Thyroid gland (tissue), 4 donors: ENCODE measurements at regions not wholly inside any gene's neighbourhood (a gene's known extent, or its start where the extent isn't known, plus 50 kb on each side); places are given as distances from the start of the nearest gene placed in this dataset.
A peak's percentile ranks its signal among the peaks of the same experiment; 100 is the strongest.
"Not testable (repeated sequence)": the region's sequence is repeated elsewhere in the genome, so short reads cannot be mapped to it uniquely, and the experiment has no call there.

Experiments used
- DNase-seq, 2 donors: peaks; one replicate each; pipeline ENCODE4 v3.0.0-alpha.2; 2019
- H3K27ac ChIP-seq, 3 donors: fragments of 200-600 bp; sonication (generic); 1 replicate in 2 of 3; 2 replicates in 1 of 3; pipeline ENCODE4 v1.5.1; 2016 to 2019; ENCODE audit warnings: mild to moderate bottlenecking in 1 of 3, moderate library complexity in 1 of 3
- H3K27me3 ChIP-seq: fragments of 200-600 bp; sonication (generic); one replicate; pipeline ENCODE4 v1.5.1; 2019
- H3K36me3 ChIP-seq, 2 donors: fragments of 200-600 bp; sonication (generic); one replicate each; pipeline ENCODE4 v1.5.1; 2016 to 2019
- H3K4me1 ChIP-seq, 2 donors: fragments of 200-600 bp; sonication (generic); one replicate each; pipeline ENCODE4 v1.5.1; 2017 to 2019
- H3K4me3 ChIP-seq, 3 donors: fragments of 200-600 bp; sonication (generic); replicated peaks in 1 of 3; 1 replicate in 2 of 3; 2 replicates in 1 of 3; pipeline ENCODE4 v1.5.1; 2016; ENCODE audit warnings: mild to moderate bottlenecking in 1 of 3
- H3K9me3 ChIP-seq: fragments of 200-600 bp; sonication (generic); one replicate; pipeline ENCODE4 v1.5.1; 2017
- POLR2A ChIP-seq, 2 donors: fragments of 450-650 bp; IDR thresholded peaks; one replicate each; pipeline ENCODE4 v1.6.1; 2017; ENCODE audit warnings: antibody characterized with exemption in 2 of 2, mild to moderate bottlenecking in 2 of 2, moderate library complexity in 1 of 2
- WGBS, 2 donors: methylation state at CpG; one replicate each; pipeline ENCODE4 v1.1.5; 2017; 5-methylcytosine and 5-hydroxymethylcytosine counted together
- intact Hi-C: fragments of 100-400 bp; cut with DNase I; formaldehyde crosslinking; loops from one replicate; pipeline ENCODE4 v1.15.1; 2023
- TF ChIP-seq, protein P1 (sequence below), 6 experiments: fragments of 200-600 bp in 3 of 6; fragments of 450-650 bp in 3 of 6; sonication (generic) in 3 of 6; IDR thresholded peaks; one replicate each; pipeline ENCODE4 v1.5.1; 2016 to 2019; ENCODE audit warnings: antibody characterized with exemption in 6 of 6, mild to moderate bottlenecking in 2 of 6, inconsistent platforms in 1 of 6, moderate library complexity in 1 of 6

DNA sequence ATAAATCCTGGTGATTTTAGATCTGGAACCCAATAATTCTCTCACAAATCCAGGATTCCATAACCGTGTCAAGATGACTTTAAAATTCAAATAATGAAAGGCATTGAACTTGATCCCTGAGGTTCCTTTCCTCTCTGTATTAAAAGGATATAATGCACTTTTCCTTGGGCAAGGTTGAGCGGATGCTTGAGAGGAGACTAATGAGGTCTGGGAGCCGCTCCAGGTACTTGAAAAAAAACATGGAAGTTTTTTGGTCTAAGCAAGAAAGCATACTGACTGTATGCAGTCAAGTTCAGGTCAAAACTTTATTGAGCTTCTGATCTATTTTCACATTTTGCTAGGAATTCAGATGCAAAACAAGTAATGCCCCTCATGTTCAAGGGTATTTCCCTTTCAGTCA, 318.5 kb downstream of the RAD51AP2 start:
- intact Hi-C loops: no loop called here
- WGBS, 2 donors: 19 to 23% methylated on average over 3 of the region's 3 CpGs
- no peaks in the 10 kb centered on the region for H3K27me3 ChIP-seq
- H3K4me3 ChIP-seq: no peak overlapping the region
- H3K36me3 ChIP-seq: no peaks in the 10 kb centered on the region
- peak; percentile 59 to 71 for DNase-seq
- peak overlapping the region in 2 of 3 donors; percentile 12 to 48 for H3K27ac ChIP-seq
- H3K9me3 ChIP-seq: no peaks in the 10 kb centered on the region
- H3K4me1 ChIP-seq: peaks cover 13% of the 10 kb centered on the region in 2 donors
- TF ChIP-seq POLR2A (IDR thresholded peaks at IDR 0.05): no peak

DNA sequence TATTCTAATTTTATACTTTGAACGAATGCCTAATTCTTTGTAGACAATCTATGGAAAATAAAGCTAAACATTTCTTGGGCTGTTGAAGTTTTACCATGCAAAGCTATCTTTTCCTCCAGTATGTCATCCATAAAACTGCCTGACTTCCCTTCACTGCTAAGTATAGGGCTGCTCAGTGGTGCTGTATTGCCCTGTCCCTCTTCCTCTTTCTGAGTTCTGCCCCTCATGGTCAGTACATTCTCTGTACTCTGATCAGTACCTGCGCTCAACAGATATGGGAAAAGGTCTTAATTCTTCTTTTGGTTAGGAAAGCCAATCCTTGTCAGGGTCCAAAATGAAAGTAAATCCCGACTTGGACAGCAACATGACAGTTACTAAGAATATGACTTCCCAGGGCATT, 321.9 kb downstream of the RAD51AP2 start:
- intact Hi-C loops: no loop called here
- no peak for TF ChIP-seq POLR2A (IDR thresholded peaks at IDR 0.05)
- TF ChIP-seq, protein P1, sequence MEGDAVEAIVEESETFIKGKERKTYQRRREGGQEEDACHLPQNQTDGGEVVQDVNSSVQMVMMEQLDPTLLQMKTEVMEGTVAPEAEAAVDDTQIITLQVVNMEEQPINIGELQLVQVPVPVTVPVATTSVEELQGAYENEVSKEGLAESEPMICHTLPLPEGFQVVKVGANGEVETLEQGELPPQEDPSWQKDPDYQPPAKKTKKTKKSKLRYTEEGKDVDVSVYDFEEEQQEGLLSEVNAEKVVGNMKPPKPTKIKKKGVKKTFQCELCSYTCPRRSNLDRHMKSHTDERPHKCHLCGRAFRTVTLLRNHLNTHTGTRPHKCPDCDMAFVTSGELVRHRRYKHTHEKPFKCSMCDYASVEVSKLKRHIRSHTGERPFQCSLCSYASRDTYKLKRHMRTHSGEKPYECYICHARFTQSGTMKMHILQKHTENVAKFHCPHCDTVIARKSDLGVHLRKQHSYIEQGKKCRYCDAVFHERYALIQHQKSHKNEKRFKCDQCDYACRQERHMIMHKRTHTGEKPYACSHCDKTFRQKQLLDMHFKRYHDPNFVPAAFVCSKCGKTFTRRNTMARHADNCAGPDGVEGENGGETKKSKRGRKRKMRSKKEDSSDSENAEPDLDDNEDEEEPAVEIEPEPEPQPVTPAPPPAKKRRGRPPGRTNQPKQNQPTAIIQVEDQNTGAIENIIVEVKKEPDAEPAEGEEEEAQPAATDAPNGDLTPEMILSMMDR (IDR thresholded peaks at IDR 0.05): no peak

DNA sequence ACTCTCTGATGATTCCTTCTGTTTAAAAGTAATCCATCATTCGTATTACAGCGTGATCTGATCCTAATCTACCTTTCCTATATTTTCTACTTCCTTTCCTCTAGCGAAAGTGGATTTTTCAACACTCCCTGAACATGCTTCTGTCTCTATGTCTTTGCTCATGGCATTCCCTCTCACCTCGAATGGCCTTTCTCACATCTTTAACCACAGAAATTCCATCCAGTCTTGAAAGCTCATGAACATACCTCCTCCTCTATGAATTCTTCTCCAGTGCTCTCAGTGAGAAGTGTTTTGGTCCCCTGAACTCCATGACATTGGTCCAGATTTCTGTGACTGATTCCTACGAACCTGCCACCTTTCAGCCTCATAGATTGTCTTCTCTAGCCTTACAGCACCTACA, 323.2 kb downstream of the RAD51AP2 start:
- Histone ChIP-seq H3K27me3 (no peaks in the 10 kb centered on the region), H3K27ac (no peak overlapping the region), H3K4me3 (no peak overlapping the region), H3K4me1 (peaks cover 10 to 11% of the 10 kb centered on the region in 2 donors), H3K36me3 (no peaks in the 10 kb centered on the region), H3K9me3 (no peaks in the 10 kb centered on the region)
- TF ChIP-seq POLR2A (IDR thresholded peaks at IDR 0.05): no peak
- TF ChIP-seq, protein P1 (IDR thresholded peaks at IDR 0.05): no peak
- 81 to 90% methylated on average over 5 of the region's 5 CpGs for WGBS, 2 donors
- DNase-seq: no peak
- intact Hi-C loops: no loop called here

More for the DNA sequence above, 321.9 kb downstream of the RAD51AP2 start:
- H3K27ac ChIP-seq: no peak overlapping the region
- H3K36me3 ChIP-seq: no peaks in the 10 kb centered on the region
- H3K27me3 ChIP-seq: no peaks in the 10 kb centered on the region
- no peak overlapping the region for H3K4me3 ChIP-seq
- DNase-seq: no peak
- H3K4me1 ChIP-seq: peaks cover 13% of the 10 kb centered on the region in 2 donors
- no peaks in the 10 kb centered on the region for H3K9me3 ChIP-seq
- 85 to 86% methylated on average over 3 of the region's 3 CpGs for WGBS, 2 donors

DNA sequence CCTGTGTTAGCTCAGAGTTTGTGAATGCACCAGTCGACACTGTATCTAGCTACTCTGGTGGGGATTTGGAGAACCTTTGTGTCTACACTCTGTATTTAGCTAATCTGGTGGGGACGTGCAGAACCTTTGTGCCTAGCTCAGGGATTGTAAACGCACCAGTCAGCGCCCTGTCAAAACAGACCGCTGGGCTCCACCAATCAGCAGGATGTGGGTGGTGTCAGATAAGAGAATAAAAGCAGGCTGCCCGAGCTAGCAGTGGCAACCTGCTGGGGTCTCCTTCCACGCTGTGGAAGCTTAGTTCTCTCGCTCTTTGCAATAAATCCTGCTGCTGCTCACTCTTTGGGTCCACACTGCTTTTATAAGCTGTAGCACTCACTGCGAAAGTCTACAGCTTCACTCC, 324.2 kb downstream of the RAD51AP2 start:
- TF ChIP-seq POLR2A (IDR thresholded peaks at IDR 0.05): no peak
- TF ChIP-seq, protein P1 (IDR thresholded peaks at IDR 0.05): no peak
- Histone ChIP-seq H3K4me1 (peaks cover 3% of the 10 kb centered on the region in 2 donors), H3K4me3 (no peak overlapping the region), H3K9me3 (no peaks in the 10 kb centered on the region), H3K36me3 (no peaks in the 10 kb centered on the region), H3K27ac (no peak overlapping the region), H3K27me3 (no peaks in the 10 kb centered on the region)
- 92 to 93% methylated on average over 9 of the region's 9 CpGs for WGBS, 2 donors
- DNase-seq: no peak
- intact Hi-C loops: no loop called here

DNA sequence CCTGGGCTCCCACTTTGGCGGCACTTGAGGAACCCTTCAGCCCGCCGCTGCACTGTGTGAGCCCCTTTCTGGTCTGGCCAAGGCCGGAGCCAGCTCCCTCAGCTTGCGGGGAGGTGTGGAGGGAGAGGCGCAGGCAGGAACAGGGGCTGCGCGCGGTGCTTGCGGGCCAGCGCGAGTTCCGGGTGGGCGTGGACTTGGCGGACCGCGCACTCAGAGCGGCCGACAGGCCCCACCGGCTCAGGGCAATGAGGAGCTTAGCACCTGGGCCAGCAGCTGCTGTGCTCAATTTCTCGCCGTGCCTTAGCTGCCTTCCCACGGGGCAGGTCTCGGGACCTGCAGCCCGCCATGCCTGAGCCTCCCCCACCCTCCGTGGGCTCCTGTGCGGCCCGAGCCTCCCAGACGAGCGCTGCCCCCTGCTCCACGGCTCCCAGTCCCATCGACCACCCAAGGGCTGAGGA, 324.8 kb downstream of the RAD51AP2 start:
- H3K27ac ChIP-seq, H3K27me3 ChIP-seq, DNase-seq, H3K9me3 ChIP-seq, intact Hi-C loops, H3K4me3 ChIP-seq, H3K4me1 ChIP-seq, H3K36me3 ChIP-seq: not testable (repeated sequence)
- WGBS, 2 donors: 94 to 95% methylated on average over 20 to 32 of the region's 32 CpGs

DNA sequence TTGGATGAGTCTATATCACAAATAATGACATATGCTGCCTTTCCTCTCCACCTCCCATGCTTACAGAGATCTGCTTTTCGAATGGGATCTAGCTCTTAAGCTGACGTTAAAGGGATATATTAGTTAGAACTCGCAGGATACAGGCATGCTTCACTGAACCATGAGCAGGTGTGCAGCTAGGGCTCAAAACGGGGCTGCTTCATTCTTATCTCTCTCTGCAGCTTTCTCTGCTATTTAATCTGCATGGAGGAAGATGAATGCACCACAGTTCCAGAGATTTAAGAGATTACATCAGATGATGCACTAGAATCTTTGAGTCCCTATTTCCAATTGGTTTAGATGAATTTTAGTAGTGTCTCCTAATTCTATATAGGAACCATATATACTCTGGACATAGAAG, 327.0 kb downstream of the RAD51AP2 start:
- intact Hi-C loops: no loop called here
- no peaks in the 10 kb centered on the region for H3K27me3 ChIP-seq
- H3K36me3 ChIP-seq: no peaks in the 10 kb centered on the region
- no peak overlapping the region for H3K27ac ChIP-seq
- 34 to 38% methylated on average over 4 of the region's 4 CpGs for WGBS, 2 donors
- TF ChIP-seq POLR2A (IDR thresholded peaks at IDR 0.05): no peak
- TF ChIP-seq, protein P1 (IDR thresholded peaks at IDR 0.05): no peak
- no peak for DNase-seq
- no peaks in the 10 kb centered on the region for H3K4me1 ChIP-seq
- H3K4me3 ChIP-seq: no peak overlapping the region
- no peaks in the 10 kb centered on the region for H3K9me3 ChIP-seq
